Fibroblast of gingiva (primary cell): ENCODE measurements at regions not wholly inside any gene's neighbourhood (a gene's known extent, or its start where the extent isn't known, plus 50 kb on each side); places are given as distances from the start of the nearest gene placed in this dataset.
A peak's percentile ranks its signal among the peaks of the same experiment; 100 is the strongest.
"Not testable (repeated sequence)": the region's sequence is repeated elsewhere in the genome, so short reads cannot be mapped to it uniquely, and the experiment has no call there.

Experiments
- DNase-seq: peaks from one replicate; pipeline ENCODE4 v3.0.0-alpha.2; 2011; ENCODE audit warnings: low read depth

GRCh38 chr4:79266136-79266535, 59.7 kb downstream of the NAA11 start:
- no peak for DNase-seq

DNA sequence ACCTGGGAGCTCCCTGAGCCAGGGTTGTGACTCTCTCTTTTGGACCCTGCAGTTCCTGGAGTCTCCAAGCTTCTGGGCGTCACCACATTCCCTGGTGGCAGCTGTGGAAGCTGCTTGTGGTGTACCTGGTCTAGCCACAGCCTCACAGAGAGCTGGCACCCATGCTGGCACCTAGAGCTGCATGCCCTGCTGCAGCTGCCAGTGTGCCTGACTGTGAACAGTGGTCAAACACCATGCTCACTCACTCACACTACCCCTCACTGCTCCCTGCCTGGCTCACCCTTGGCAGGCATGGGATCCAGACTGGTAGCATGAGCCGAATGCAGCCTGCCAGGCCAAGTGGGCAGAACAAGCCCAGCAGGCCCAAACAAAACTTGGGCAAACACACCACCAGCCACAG, 66.6 kb downstream of the NAA11 start:
- DNase-seq = no peak

DNA sequence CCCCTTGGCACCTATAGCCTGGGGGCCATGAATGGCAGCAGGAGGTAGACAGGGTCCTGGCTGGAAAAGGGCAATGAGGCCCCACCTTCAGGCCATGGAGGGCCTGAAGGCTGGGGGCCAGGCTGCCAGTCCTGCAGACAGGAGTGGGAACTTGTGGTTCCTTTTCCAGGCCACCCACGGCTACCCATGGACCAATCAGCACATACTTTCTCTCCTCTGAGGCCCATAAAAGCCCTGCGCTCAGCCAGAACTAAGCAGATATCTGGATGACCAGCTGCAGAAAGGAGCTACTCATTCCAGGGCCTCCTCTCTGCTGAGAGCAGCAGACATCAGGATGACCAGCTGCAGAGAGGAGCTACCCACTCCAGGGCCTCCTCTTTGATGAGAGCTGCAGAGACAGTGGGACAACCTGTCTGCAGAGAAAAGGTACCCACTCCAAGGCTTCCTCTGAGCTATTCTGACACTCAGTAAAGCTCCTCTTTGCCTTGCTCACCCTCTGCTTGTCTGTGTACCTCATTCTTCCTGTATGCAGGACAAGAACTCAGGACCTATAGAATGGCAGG, 67.2 kb downstream of the NAA11 start:
- DNase-seq = no peak

DNA sequence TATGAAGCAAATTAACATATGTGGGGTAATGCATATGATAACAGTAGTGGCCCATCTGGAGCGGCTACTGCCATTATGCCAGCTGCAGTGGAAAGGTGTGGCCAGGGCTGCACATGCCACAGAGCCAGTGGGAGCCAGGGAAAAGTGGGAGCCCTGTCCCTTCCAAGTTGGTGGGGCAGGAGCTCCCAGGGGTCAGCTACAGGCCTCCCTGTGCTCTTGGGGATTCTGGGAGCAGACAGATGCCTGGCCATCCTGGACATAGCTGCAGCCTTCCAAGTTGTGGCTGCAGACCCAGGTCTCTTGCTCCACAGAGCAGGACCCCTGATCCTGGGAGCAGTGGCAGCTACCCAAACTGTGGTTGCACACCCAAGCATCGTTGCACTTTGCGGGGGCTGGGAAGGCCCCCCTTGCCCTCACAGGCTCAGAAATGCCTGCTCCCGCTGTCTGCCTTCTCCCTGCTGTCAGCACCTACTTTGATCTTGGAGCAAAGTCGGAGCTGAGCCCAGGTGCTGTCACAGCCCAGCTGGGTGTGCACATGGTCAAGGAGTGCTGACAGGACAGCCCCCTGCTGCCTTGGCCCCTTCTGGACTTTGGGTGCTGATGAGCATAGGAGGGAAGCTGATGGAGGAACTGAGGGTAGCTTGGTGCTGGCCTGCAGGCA, 67.8 kb downstream of the NAA11 start:
- DNase-seq = no peak

DNA sequence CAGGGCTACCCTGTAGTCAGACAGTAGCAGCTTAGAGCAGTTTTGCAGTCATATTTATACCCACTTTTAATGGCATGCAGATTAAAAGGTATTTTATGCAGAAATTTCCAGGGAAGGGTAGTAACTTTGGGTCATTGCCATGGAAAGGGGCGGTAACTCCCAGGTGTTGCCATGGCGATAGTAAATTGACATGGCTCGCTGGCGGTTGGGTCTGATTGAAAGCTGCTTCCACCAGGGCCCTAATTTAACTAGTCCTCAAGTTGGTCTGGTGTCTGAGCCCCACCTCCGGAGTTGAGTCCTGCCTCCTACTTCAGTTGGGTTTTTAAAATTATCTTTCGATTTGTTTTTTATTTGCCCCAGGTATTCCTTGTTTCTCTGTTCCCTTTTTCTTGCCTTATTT, 70.1 kb downstream of the NAA11 start:
- no peak for DNase-seq

- DNase-seq = no peak
Observed at GRCh38 chr4:79253924-79254323, 71.9 kb downstream of the NAA11 start.

GRCh38 chr4:79253168-79253567, 72.7 kb downstream of the NAA11 start:
- no peak for DNase-seq

DNA sequence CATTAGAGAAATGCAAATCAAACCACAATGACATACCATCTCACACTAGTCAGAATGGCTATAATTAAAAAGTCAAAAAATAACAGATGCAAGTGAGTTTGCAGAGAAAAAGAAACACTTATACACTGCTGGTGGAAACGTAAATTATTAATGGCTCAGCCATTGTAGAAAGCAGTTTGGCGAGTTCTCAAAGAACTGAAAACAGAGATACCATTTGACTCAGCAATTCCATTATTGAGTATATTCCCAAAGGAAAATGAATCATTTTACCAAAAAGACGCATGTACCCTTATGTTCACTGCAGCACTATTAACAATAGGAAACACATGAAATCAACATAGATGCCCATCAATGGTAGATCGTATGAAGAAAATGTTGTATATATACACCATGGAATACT, 75.0 kb downstream of the NAA11 start:
- no peak for DNase-seq

DNA sequence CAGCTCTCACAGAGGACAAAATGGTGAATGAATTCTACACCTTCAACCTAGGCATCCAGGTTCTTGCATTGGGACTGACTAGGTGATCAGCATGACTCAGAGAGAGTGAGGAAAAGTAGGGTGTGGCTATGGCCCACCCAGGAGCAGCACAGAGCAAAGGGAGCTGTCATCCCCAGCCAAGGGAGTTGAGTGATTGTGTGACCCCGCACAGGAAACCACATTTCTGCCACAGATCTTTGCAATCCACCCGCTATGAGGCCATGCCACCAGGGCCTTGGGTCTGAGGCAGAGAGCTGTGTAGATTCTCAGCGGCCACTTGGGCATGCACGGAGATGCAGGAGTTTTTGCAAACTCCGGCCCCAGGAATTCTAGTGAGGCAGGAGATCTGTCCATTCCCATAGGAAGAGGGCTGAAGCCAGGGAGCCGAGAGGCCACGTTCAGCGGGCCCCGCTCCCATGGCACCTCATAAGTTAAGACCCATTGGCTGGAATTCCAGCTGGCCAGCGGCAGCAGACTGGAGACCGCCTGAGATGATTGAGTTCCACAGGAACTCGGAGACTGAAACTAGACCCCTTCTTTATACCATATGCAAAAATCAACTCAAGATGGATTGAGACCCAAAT, 75.9 kb downstream of the NAA11 start:
- DNase-seq = no peak

DNA sequence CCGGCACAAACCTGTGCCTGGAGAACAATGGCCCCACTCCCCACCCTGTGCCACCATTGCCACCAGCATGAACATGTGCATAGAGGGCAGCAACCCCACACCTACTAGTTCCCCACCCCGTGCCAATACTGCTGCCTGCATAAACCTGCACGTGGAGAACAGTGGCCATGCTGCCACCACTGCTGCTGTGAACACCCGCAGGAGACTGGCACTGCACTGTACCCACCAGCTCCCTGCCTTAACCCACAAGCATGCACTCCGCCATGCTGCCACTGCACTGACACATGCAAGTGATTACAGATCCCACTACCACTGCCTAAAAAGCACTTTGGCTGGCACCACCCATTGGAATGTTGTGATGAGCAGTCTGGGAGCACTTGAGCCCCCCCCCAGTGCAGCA, 77.3 kb downstream of the NAA11 start:
- no peak for DNase-seq

GRCh38 chr4:79247695-79248394, 78.0 kb downstream of the NAA11 start:
- DNase-seq = no peak

DNA sequence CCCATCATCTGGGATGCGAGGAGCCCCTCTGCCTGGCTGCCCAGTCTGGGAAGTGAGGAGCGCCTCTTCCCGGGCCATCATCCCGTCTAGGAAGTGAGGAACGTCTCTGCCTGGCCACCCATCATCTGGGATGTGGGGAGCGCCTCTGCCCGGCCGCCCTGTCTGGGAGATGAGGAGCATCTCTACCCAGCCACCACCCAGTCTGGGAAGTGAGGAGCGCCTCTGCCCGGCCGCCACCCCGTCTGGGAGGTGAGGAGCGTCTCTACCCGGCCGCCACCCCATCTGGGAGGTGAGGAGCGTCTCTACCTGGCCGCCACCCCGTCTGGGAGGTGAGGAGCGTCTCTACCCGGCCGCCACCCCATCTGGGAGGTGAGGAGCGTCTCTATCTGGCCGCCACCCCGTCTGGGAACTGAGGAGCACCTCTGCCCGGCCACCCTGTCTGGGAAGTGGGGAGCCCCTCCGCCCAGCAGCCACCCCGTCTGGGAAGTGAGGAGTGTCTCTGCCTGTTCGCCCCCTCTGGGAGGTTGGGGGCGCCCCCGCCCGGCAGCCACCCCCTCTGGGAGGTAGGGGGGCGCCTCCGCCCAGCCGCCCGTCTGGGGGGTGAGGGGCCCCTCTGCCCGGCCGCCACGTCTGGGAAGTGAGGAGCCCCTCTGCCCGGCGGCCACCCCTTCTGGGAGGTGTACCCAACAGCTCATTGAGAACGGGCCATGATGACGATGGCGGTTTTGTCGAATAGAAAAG, 80.5 kb downstream of the NAA11 start:
- DNase-seq = not testable (repeated sequence)

GRCh38 chr4:79241846-79242245, 84.0 kb downstream of the NAA11 start:
- peak; percentile 36 for DNase-seq

- DNase-seq = no peak
Observed at GRCh38 chr4:79237851-79238250, 88.0 kb downstream of the NAA11 start.

- no peak for DNase-seq
Observed at GRCh38 chr4:79236785-79237184, 89.1 kb downstream of the NAA11 start.

- DNase-seq = no peak
Observed at GRCh38 chr4:79235095-79235494, 90.8 kb downstream of the NAA11 start.

DNA sequence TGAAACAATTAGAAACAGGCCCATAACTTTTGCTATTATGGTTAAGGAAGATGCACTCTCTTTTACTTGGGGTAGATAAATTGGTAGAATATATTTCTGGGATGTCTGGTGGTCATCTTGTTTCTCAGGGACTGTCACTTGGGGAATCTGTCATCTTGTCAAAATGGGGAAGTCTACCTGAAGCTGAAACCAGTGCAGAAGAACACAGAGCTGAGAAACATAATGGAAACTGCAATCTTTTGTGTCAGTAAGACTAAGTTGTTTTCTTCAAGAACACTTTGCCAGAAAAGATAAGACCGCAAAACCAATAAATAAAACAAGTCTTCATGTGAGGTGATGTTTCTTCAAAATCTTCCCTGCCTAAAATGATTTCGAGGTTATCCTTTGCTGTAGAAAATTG, 92.0 kb downstream of the NAA11 start:
- no peak for DNase-seq

GRCh38 chr4:79232540-79232939, 93.3 kb downstream of the NAA11 start:
- DNase-seq = peak; percentile 13

DNA sequence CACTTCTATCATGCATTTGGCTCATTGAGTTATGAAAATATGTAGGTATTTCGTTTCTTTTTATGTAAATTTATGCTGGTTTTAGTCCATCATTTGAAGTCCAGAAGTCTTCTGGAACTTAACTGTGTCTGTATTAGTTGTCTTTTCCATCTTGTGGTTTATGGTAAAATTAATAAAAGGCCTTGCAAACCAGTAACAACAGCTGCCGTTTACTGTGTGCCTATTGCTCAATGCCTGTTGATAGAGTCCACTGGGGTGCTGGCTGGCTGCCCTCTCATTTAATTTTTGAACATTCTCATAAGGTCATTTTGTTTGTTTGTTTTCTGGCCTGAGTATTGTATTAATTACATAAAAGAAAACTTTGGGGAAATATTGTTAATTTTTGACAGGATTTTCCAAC, 98.0 kb downstream of the NAA11 start:
- DNase-seq = peak; percentile 71

DNA sequence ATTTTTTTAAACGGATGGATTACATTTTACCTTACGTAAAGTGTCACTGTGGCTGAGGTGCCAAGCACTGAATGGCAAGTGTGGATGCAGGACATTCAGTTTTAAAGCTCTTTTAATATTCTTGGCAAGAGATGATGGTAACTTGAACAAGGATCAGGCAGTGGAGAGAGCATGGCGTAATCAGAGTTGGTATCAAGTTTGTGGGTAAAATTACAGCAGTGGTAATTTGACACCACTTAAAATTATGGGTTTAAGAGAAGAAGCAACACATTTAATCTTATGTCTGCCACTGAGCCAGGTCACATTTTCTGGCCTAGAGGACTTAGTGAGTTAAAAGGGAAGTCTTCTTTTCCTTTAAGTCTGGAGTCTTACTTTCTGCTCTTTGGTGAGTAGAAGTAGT, 100.5 kb downstream of the NAA11 start:
- DNase-seq = peak; percentile 10

DNA sequence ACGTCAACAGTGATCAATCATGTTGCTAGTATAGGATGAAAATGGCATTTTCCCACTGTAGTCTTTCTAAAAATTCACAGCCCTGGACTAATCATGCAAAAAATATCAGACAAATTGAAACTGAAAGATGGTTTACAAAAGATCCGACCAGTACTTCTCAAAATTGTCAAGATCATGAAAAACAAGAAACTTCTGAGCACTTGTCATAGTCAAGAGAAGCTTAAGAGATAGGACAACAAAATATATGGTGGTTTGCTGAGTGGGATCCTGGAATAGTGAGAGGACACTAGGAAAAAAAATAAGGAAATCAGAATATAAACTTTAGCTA, 101.1 kb downstream of the NAA11 start:
- DNase-seq = no peak

DNA sequence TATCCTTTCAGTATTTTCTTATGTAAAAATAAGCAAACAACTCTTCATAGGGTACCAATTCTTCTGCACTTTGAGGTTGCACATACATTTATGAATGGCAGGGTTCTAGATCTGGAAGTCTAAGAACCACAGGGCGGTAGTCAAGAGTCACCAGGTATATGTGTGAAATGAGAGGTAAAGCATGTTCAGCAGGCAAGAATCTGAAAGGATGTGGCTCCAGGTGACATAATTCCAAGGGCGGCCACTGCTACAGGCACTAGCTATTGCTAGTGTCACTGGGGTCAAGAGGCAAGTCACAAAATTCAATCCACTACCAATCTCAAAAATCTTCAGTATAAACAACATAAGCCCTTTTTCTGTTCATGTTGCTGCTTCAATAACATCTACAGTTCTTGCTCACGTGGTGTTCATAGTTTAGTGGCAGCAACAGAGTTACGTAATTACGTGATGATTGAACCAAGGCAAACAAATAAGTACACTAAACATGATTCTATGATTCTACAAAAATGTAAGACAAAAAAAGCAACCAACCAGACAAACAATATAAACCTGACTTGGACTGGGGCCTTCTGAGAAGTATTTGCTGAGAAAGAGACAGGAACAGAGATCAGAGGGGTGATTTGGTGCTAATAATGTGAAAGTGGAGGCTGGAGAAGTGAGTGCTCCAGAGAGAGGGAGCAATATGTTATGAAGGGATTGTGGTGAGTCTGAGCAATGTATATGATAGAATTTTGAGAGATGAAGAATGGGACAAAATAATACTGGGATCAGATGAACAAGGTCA, 101.7 kb downstream of the NAA11 start:
- no peak for DNase-seq
